Erythroblast (primary cell): ENCODE measurements at regions not wholly inside any gene's neighbourhood (a gene's known extent, or its start where the extent isn't known, plus 50 kb on each side); places are given as distances from the start of the nearest gene placed in this dataset.

Experiments
- GATA1 ChIP-seq: IDR thresholded peaks from 2 replicates; pipeline ENCODE4 v1.6.1; 2011; ENCODE audit warnings: low read depth, mild to moderate bottlenecking, control low read depth, low read length, moderate library complexity
- POLR2A ChIP-seq: IDR thresholded peaks from 2 replicates; pipeline ENCODE4 v1.6.1; 2011; ENCODE audit warnings: mild to moderate bottlenecking, low read length

DNA sequence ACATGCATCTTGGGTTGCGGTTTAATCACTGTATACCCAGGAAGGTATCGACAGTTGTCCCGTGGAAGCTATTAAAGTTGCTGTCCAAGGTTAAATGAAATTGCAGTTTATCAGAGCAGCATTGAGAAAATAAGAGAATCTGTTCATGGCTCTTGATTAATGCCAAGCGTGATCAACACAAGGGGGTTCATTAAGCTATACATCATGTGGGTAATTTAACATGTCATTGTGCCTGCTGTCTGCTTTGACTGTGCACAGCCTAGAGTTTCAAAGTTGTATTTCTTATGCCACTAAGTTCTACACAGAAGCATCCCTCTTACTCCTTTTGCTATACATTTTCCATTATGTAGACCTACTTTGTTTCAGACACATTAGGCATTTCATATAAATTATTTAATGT lies 74.8 kb upstream of the SP8 start:
- no peak for TF ChIP-seq POLR2A
- no peak for TF ChIP-seq GATA1
